Caco-2 (cell line): ENCODE measurements at regions not wholly inside any gene's neighbourhood (a gene's known extent, or its start where the extent isn't known, plus 50 kb on each side); places are given as distances from the start of the nearest gene placed in this dataset.

Source experiments
- BruUV-seq: library from RNA; stranded (reverse); fragments of 400-500 nt; replicated peaks from 2 replicates; lab custom pipeline; 2021; lab: Mats Ljungman, UMichigan
- CTCF ChIA-PET: fragments of 300-600 bp; sonication (Branson Sonifier 250); formaldehyde crosslinking; loops from one replicate; lab custom pipeline; 2022; ENCODE audit warnings: antibody characterized with exemption; lab: Charles Lee
- POLR2A ChIA-PET: fragments of 300-600 bp; sonication (Branson Sonifier 250); formaldehyde crosslinking; loops from one replicate; lab custom pipeline; 2022; ENCODE audit warnings: antibody characterized with exemption; lab: Charles Lee
- DNase-seq, 2 experiments: peaks; one replicate each; pipeline versions ENCODE4 v3.0.0 to v3.0.0-alpha.2; 2020 to 2022
- H3K27me3 ChIP-seq: replicated peaks from 2 replicates; pipeline ENCODE4 v1.6.0; 2011; ENCODE audit warnings: low read length; ENCODE audit not compliant: control insufficient read depth, insufficient read depth
- H3K36me3 ChIP-seq: 2 replicates; pipeline ENCODE4 v1.5.1; 2011; ENCODE audit warnings: low read length; ENCODE audit not compliant: control insufficient read depth, insufficient read depth
- H3K4me1 ChIP-seq: fragments of 250-450 bp; sonication (Bioruptor Pico); 2 replicates; pipeline ENCODE4 v1.5.1; 2020; ENCODE audit warnings: mild to moderate bottlenecking
- H3K4me3 ChIP-seq: 2 replicates; pipeline ENCODE4 v1.5.1; 2011; ENCODE audit warnings: low read depth, mild to moderate bottlenecking, control low read depth, low read length
- H3K9me3 ChIP-seq: fragments of 250-450 bp; sonication (Bioruptor Pico); 2 replicates; pipeline ENCODE4 v1.5.1; 2020; ENCODE audit warnings: mild to moderate bottlenecking, moderate library complexity
- H3K27ac Mint-ChIP-seq: one replicate; pipeline ENCODE4 v1.8.0; 2022; ENCODE audit warnings: mixed read lengths; ENCODE audit not compliant: unreplicated experiment
- H3K27me3 Mint-ChIP-seq: one replicate; pipeline ENCODE4 v1.8.0; 2022; ENCODE audit warnings: mixed read lengths; ENCODE audit not compliant: insufficient read depth, unreplicated experiment
- H3K36me3 Mint-ChIP-seq: one replicate; pipeline ENCODE4 v1.8.0; 2022; ENCODE audit warnings: mild to moderate bottlenecking, mixed read lengths; ENCODE audit not compliant: insufficient read depth, unreplicated experiment
- H3K4me1 Mint-ChIP-seq: one replicate; pipeline ENCODE4 v1.8.0; 2022; ENCODE audit warnings: low read depth, mixed read lengths; ENCODE audit not compliant: unreplicated experiment
- H3K4me3 Mint-ChIP-seq: one replicate; pipeline ENCODE4 v1.8.0; 2022; ENCODE audit warnings: mild to moderate bottlenecking, moderate library complexity, mixed read lengths; ENCODE audit not compliant: unreplicated experiment
- H3K9me3 Mint-ChIP-seq: one replicate; pipeline ENCODE4 v1.8.0; 2022; ENCODE audit warnings: mixed read lengths; ENCODE audit not compliant: unreplicated experiment
- CTCF ChIP-seq, 2 experiments: fragments of 200-600 bp in 1 of 2; IDR thresholded peaks; 1 replicate in 1 of 2; 2 replicates in 1 of 2; pipeline versions ENCODE4 v1.5.1 to v1.8.0; 2011 to 2022; ENCODE audit warnings: antibody characterized with exemption in 1 of 2, control low read depth in 1 of 2, inconsistent platforms in 1 of 2, low read depth in 1 of 2, low read length in 1 of 2, mild to moderate bottlenecking in 1 of 2, moderate library complexity in 1 of 2; ENCODE audit not compliant: insufficient read depth in 1 of 2, severe bottlenecking in 1 of 2, unreplicated experiment in 1 of 2
- intact Hi-C: fragments of 100-400 bp; cut with micrococcal nuclease; formaldehyde crosslinking; loops from one replicate; pipeline ENCODE4 v1.10.0; 2022; ENCODE audit not compliant: unreplicated experiment

- TF ChIP-seq CTCF (IDR thresholded peaks at IDR 0.05; ENCODE audit: insufficient read depth in 1 of 2, low read depth in 1 of 2, low read length in 1 of 2, severe bottlenecking in 1 of 2, unreplicated experiment in 1 of 2) = no peak
- Mint-ChIP-seq H3K27ac (no peak overlapping the region), H3K4me1 (no peaks in the 10 kb centered on the region), H3K9me3 (no peaks in the 10 kb centered on the region), H3K27me3 (no peaks in the 10 kb centered on the region), H3K36me3 (no peaks in the 10 kb centered on the region), H3K4me3 (no peak overlapping the region)
- H3K27me3 ChIP-seq = no peaks in the 10 kb centered on the region
- POLR2A ChIA-PET = no interaction called here
- no peaks in the 10 kb centered on the region for H3K9me3 ChIP-seq
- DNase-seq = no peak
- BruUV-seq = no TSS peak
- CTCF ChIA-PET = interaction anchor here (1.0 kb wide), 1 partner anchor 260 kb away, joined by 5 read pairs; no protein-coding TSS in a partner anchor
- no peaks in the 10 kb centered on the region for H3K36me3 ChIP-seq
- H3K4me3 ChIP-seq = no peak overlapping the region
- no peaks in the 10 kb centered on the region for H3K4me1 ChIP-seq
- intact Hi-C loops = no loop called here
Observed at GRCh38 chr15:70376031-70376928, 278.6 kb upstream of the TLE3 start.

- Mint-ChIP-seq H3K4me3 (no peak overlapping the region), H3K27ac (no peak overlapping the region), H3K36me3 (no peaks in the 10 kb centered on the region), H3K9me3 (no peaks in the 10 kb centered on the region), H3K27me3 (no peaks in the 10 kb centered on the region), H3K4me1 (no peaks in the 10 kb centered on the region)
- no peak for DNase-seq
- Histone ChIP-seq H3K4me1 (no peaks in the 10 kb centered on the region), H3K4me3 (no peak overlapping the region), H3K27me3 (no peaks in the 10 kb centered on the region), H3K36me3 (no peaks in the 10 kb centered on the region), H3K9me3 (no peaks in the 10 kb centered on the region)
- CTCF ChIA-PET = no interaction called here
- intact Hi-C loops = no loop called here
- no peak for TF ChIP-seq CTCF (IDR thresholded peaks at IDR 0.05; ENCODE audit: insufficient read depth in 1 of 2, low read depth in 1 of 2, low read length in 1 of 2, severe bottlenecking in 1 of 2, unreplicated experiment in 1 of 2)
- POLR2A ChIA-PET = no interaction called here
- no TSS peak for BruUV-seq
Observed at GRCh38 chr15:70375586-70375985, 277.9 kb upstream of the TLE3 start.

- CTCF ChIA-PET = no interaction called here
- Histone ChIP-seq H3K36me3 (no peaks in the 10 kb centered on the region), H3K9me3 (no peaks in the 10 kb centered on the region), H3K27me3 (no peaks in the 10 kb centered on the region), H3K4me1 (no peaks in the 10 kb centered on the region), H3K4me3 (no peak overlapping the region)
- BruUV-seq = no TSS peak
- Mint-ChIP-seq H3K27ac (peak overlapping the region; percentile 17), H3K36me3 (no peaks in the 10 kb centered on the region), H3K4me3 (no peak overlapping the region), H3K9me3 (no peaks in the 10 kb centered on the region), H3K27me3 (no peaks in the 10 kb centered on the region), H3K4me1 (no peaks in the 10 kb centered on the region)
- TF ChIP-seq CTCF (IDR thresholded peaks at IDR 0.05; ENCODE audit: insufficient read depth in 1 of 2, low read depth in 1 of 2, low read length in 1 of 2, severe bottlenecking in 1 of 2, unreplicated experiment in 1 of 2) = no peak
- intact Hi-C loops = no loop called here
- POLR2A ChIA-PET = no interaction called here
- no peak for DNase-seq
Observed at GRCh38 chr15:70375006-70375431, 277.3 kb upstream of the TLE3 start.
